GM18519 (cell line): ENCODE measurements at regions not wholly inside any gene's neighbourhood (a gene's known extent, or its start where the extent isn't known, plus 50 kb on each side); places are given as distances from the start of the nearest gene placed in this dataset.
"Not testable (repeated sequence)": the region's sequence is repeated elsewhere in the genome, so short reads cannot be mapped to it uniquely, and the experiment has no call there.

Source experiments
- ATAC-seq: cut with Tn5 transposase; IDR thresholded peaks from one replicate; pipeline ENCODE4 v1.9.1; 2021; ENCODE audit warnings: mild to moderate bottlenecking, moderate library complexity; ENCODE audit not compliant: unreplicated experiment, low FRiP score

DNA sequence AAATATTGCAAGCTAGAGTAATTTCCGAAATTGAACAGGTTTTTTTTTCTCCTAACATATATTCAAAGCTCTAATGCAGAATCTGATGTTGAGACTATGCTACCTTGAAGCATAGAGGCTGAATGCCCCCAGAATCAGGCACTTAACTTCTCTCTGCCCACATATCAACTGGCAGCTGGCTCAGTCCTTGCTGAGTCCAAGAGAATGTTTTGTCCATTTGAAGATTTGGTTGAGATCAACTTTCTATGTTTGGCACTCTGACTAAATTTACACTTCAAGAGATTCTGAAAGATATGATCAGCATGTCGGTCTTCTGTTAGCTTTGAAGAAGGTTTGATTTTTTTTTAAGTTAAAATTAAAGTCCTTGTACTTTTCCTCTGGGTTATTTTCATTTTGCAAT is 1298.1 kb downstream of the EPHA7 start:
- ATAC-seq, result no peak

DNA sequence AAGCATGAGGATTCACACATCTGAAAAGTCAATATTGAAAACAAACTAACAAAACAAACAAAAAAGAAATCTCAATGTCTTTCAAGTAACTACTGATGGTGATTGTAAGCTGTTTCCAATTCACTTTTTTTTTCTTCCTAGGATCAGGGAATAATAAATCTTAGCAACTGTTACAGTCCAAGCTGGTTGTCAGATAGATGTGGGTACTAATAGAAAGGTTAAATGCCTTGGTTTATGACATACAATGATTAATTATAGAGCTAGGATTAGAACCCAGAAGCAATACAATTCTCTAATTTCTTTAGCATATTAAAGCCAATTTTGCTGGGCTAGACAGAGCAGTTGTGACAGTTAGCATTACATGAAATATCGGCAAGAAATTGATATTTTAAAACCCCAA is 1301.6 kb downstream of the EPHA7 start:
- no peak for ATAC-seq

DNA sequence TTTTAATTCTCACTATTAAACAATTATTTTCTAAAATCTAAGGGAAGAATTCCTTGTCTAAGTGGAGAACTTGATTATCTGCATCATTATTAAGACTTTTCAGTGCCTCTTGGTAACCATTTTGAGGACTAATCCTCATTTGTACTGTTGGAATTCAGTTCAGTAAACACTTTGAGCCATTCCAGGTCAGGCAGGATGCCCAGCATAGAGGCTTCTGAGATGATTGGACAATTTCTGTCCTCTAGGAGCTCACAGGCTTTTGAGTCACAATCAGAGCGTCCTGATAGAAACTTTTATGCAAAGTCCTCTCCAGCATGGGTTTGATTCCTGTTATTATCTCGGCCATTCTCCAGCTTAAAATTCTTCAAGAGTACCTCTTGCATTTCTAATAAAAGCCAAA is 1304.6 kb downstream of the EPHA7 start:
- ATAC-seq, result no peak

DNA sequence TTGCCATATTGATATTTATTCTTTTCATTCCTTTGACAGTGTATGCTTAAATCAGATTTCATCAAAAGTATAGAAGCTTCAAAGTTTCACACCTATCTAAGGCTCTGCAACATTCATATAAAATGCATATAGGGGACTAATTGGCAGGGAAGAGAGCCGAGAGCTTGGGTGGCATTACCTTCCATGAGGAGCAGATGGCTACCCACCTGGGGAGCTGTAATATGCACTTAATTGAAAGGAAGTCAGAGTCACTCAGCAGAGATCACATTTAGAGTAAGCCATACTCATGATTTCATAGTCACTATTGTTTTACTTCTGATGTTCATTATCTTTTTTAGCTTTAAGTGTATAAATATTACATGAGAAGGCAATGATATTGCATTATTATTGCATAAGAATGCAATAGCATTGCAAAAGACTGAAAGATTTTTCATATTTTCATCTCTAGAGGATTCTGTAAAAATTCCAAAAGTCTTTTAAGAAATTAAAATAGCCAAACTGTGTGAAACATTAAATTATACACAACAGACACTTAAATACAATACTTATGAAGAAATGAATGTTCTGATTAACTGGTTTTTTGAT is 1305.2 kb downstream of the EPHA7 start:
- ATAC-seq, result no peak

DNA sequence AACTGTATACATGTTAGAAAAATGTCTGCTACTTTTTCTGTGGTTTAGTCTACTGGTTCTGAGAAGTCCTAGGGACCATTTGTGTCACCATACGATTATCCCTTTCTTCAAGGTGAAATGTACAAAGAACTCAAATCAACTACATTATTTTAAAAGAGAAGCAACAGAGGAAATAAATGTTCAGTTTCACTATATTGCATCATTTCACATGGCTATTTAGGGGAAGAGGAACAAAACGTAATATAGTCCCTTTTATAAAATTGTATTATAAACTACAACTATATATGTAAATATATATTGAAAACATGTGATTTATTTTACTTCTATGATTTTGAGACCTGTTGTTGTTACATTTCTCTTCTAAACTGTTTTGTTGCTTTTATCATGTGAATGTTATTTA is 1308.0 kb downstream of the EPHA7 start:
- ATAC-seq, result no peak

DNA sequence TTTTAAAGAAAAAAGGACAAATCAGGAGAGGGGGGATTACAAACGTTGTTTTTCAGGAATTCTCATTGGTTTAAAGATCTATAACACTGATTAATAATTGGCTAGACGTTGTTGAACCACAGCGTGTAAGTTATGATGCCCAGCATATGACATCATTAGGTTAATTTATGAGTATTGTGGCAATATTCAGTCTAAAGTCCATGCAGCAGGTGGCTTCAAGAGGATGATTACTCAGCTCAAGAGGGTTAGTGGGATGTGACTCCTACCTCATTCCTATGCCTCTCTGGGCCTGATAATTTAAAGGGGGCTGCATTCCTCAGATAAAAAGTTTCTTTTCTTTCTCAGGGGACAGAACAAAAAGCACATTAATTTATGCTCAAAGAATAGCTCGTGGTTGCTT is 1309.0 kb downstream of the EPHA7 start:
- no peak for ATAC-seq

DNA sequence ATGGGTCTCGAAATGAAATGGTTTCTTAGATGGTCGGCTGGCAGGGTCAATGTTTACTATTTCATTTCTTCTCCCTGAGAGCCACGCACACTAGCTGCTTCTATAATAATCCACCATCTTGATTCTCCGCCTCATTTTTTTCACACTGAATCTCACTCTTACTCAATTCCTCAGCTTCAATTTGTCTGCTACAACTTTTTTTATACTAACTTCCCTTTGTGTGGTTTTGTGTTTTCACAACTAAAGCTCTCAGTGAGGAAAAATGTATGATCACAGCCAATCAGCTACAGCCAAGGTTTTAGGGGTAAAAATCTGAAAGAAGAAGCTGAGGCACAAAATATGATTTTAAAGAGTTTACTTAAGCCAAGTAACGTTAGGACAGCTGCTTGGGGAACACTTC is 1309.4 kb downstream of the EPHA7 start:
- ATAC-seq, result no peak

DNA sequence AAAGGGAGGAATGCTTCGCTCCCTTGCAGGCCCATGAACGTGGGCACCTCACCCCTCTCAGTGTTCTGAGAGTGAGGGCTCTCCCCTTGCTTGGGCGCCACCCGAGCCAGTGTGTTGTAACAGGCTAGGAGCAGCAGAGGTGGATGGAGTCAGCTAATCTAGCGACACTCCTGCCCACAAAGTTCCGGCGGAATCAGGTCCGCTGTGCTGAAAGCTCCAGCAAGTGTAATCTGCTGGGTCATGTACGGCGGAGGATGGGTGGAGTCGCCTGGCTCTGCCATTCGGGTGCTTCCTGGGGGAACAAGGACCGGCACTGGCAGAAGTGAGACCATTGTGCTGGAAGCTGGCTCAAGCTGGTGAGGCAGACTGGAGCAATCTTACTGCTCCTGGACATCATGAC is 1310.1 kb downstream of the EPHA7 start:
- no peak for ATAC-seq

DNA sequence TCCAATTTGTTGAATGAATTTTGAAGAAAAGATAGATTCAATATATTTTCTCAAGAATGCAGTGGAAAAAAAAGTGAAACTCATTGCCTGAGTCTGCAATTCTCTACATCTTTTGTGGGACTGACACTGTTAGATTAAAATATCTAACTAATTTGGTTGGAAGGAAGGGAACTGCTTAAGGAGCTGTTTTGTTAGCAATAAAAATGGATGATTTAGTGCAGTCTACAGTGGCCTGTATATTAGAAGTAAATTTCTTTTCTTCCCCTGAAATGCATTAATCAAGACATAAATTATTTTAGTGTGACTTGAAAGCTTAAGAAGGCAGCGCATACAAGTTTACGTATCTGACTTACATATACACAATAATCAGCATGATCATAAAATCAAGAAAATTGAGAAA is 1332.6 kb downstream of the EPHA7 start:
- no peak for ATAC-seq

DNA sequence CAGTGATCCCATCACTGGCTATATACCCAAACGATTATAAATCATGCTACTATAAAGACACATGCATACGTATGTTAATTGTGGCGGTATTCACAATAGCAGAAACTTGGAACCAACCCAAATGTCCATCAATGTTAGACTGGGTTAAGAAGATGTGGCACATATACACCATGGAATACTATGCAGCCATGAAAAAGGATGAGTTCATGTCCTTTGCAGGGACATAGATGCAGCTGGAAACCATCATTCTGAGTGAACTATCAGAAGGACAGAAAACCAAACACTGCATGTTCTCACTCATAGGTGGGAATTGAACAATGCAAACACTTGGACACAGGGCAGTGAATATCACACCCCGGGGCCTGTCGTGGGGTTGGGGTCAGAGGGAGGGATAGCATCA is 1335.4 kb downstream of the EPHA7 start:
- not testable (repeated sequence) for ATAC-seq

DNA sequence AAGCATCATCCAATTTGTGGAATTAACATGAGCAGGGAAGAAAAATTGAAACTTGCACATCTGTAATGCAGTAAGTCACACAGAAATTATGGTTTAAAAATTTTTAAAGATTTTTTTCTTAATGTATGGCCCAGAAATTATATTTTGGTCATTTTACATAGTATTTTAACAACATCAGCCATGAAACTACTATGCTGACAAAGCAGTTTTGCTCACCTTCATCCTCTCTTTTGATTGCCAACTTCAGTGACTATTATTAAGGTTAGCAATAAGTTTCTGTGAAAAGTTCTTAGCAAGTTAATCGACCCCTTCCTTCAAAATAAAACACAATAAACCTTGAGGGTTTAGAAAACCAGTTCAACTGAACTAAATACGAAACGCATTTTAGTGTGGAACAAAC is 1347.0 kb downstream of the EPHA7 start:
- ATAC-seq, result no peak

DNA sequence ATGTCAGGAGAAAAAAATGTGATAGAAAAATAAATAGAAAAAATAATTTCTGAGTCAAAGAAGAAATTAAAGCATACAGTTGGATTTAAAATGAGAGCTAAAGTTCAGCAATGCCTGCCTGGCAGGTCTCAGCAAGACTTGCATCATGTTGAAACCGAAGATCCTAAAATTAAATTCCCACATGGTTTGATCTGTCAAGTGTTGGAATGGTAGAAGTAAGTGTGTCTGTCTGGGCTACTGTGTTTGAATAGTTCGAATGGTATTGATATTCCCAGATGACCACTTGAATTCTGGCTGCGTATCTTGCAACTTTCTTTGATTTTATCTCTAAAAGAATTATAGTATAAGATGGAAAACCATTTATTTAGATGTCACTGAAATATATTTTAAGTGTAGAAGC is 1349.6 kb downstream of the EPHA7 start:
- no peak for ATAC-seq

DNA sequence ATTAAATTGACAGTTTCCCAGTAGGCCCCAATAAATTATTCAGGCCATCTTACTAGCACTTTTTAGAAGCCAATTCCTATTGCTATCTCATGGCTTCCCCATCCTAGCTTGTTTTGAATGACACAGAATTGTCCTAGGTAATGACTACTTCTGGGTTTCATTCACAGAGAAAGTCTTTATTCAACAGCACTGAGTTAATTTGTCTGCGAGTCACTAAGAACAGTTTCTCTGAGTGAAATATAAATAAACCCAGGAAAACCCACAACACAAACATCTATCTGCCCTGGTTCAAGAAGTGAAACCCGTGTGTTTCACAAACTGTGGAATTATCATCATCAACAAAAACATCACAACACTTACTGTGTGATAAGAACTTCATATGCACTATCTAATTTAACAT is 1366.8 kb downstream of the EPHA7 start:
- ATAC-seq, result no peak

DNA sequence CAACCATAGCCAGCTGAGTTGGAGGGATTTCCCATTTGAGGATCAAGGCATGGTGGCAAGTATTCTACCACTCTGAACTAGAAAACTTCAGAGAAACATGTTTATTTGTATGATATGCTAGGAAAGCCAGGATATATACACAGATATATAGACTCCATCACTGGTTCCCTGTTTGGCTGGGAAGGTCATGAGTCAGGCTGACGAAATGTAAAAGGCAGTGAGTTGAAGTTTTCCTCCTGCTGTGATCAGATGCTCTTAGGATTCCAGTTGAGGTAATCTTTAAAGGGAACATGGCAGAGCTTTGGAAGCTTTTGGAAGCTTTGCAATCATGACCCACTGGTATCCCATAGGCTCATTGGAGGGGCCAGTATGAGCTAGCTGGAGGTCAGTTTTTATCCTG is 1369.1 kb downstream of the EPHA7 start:
- ATAC-seq, result no peak

DNA sequence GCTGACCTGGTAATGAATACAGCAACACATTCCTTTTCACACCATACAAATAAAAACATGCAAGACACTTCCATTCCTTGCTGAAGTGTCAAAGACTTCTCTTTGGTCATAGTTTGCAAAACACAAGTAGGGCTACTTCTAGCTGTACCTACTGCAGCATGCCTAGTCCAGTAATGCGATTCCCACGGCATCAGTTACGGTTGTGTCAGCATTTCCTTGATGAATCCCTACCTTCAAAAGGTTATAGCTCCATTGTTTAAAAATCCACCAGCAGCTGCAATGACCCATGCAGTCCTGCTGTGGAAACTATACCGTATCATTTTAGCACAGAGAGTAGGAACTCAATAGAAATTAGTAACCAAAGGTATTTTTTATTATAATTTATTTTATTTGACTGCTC is 1371.5 kb downstream of the EPHA7 start:
- ATAC-seq, result no peak

DNA sequence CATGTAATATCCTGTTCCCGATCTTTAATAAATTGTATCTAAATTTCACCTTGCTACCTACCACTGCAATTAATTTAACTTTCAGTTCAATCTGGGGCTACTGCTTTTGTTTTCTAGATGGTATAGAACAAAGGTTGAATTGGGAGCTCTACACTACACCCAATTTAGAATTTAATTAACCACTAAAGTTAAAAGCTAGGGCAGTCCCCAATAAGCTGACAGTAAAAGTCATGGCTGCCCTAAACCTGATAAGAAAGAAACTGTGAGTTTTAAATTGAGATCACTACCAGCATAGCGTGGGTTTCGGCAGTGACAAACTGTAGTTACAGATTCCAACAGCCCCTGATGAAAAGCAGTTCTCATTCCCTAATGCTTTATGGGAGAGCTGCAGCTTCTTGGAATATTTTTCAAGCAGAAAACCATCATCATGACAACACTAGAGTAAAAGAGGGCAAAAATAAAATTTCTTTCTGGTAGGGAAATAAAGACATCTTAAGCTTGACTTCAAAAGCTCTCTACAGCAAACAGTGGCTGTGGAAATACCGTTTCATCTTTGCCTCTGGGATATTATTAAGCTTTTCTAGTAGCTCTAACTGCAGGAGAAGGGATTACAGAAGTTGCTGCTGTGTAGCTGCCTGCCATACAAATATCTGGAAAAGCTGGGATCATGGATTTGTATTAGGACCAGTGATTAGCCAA is 1372.1 kb downstream of the EPHA7 start:
- ATAC-seq, result no peak

DNA sequence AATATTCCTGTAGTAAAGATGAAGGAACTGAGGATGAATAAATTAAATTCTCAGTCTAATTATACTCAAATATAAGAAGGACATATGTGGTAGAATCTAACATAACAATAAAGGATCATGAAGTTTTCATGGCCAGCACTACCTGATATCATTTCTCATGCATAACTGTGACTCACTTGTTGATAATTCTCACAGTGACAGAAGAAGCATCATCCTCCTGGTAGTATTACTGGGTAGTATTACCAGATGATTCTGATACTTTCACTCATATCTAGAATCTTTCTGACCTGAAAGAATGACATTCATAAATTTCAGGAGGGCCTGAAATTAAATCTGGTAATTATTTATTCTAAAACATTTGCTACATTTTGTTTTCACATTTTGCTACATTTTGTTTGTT is 1375.0 kb downstream of the EPHA7 start:
- no peak for ATAC-seq

DNA sequence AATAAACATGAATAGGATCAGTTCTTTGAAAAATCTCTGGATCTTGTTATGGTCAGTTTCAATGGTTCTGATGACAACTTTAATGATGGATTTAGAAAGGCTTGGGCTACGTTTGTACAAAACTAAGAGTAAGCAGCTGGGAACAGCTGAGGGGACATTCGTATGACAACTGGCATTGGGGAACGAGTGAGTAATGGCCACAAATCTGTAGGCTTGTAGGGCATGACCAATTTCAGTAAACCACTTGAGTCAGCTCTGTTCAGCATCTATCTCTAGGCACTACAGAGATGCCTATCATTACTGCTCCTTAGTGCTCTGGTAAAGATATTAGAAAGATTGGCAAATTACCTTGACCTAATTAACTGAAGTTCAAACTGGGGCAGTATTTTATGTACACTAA is 1375.6 kb downstream of the EPHA7 start:
- ATAC-seq, result no peak

DNA sequence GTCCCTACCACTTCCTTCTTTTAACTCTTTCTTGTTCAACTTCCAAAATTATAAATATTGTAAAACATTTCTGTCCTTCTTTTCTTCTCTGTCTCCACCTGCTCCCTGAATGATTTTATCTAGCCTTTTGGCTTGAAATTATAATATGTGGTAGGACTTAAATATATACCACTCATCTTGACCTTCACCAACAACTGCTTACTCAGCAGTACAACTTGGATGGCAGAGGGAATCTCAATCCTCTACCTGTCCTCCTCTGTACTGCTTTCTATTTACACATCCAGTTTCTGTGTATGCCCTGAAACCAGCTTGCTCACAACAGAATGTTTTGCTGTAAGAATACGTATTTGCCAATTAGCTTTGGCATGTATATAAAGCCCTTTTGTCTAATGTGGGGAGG is 1392.5 kb downstream of the EPHA7 start:
- ATAC-seq, result no peak

DNA sequence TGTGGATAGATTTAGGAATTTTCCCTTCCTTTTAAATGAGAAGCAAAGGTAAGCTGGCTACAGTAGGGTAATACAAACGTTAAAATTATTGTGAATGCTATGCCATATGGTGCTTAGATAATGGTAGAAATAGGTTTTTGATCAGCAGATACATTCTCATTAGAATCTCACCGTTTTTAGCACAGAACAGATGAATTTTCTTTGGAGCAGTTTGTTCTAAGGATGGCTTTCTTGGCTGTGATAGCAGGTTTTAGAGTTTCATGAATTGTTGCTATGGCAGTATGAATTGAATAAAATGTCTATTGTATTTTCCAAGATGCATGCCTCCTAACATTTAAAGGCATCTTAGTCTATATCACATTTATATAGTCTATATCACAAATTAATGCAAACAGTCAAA is 1394.5 kb downstream of the EPHA7 start:
- ATAC-seq, result no peak

DNA sequence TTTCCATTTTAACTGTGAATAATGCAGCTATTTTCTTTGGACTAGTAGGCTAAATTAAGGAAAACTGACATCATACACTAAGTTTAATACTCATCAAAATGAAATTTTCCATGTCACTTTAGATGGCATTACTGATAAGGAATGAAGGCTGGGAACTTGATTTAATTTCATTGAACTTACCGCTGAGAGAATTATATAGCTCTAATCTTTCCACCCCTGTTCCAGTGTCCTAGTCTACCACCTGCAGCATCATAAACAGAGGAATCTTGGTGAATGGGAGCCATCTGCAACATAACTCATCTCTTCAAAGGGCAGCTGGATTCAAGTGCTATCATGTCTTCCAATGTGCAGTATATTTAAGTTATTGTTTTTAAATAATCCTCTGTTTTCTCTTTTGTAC is 1395.2 kb downstream of the EPHA7 start:
- no peak for ATAC-seq

DNA sequence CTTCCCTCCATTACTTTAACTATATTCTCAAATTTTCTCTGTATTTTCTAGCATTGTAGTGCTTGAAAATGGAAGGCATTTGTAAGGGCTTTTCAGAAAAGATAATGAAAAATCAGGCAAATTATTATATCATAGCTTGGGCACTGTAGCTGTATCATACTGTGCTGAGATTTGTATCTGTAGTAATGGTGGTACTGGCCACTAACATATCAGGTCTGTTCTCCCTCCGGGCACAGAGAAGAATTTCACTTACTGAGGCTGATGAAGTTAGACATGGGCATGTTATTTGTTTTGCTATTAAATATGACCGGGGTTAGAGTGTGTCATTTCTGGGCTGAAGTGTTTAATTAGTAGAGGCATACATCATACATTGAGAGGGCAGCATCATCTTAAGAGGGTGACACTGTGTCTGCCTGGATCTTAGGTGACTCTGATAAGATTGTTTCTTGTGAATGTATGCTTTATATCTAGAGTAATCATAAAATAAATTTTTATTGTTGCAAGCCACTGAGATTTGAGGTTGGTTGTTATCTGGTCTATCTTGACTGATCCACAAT is 1395.9 kb downstream of the EPHA7 start:
- no peak for ATAC-seq
